ENCODE measurements at regions not wholly inside any gene's neighbourhood (a gene's known extent, or its start where the extent isn't known, plus 50 kb on each side); places are given as distances from the start of the nearest gene placed in this dataset.
"Not testable (repeated sequence)": the region's sequence is repeated elsewhere in the genome, so short reads cannot be mapped to it uniquely, and the experiment has no call there.

- DNase-seq (ENCODE audit: low read depth in 2 of 3, low spot score in 2 of 3) = no peak
Measured at GRCh38 chr1:232422098-232422497, 207.8 kb downstream of the SIPA1L2 start.

- no peak for DNase-seq (ENCODE audit: low read depth in 2 of 3, low spot score in 2 of 3)
Measured at GRCh38 chr1:232421143-232421796, 208.7 kb downstream of the SIPA1L2 start.

- DNase-seq (ENCODE audit: low read depth in 2 of 3, low spot score in 2 of 3) = no peak
Measured at GRCh38 chr1:232417636-232418248, 212.2 kb downstream of the SIPA1L2 start.

- no peak for DNase-seq (ENCODE audit: low read depth in 2 of 3, low spot score in 2 of 3)
Measured at GRCh38 chr1:232416026-232416568, 213.8 kb downstream of the SIPA1L2 start.

- not testable (repeated sequence) for DNase-seq (ENCODE audit: low read depth in 2 of 3, low spot score in 2 of 3)
Measured at GRCh38 chr1:232415481-232415880, 214.5 kb downstream of the SIPA1L2 start.

GRCh38 chr1:232414100-232414499 is 215.8 kb downstream of the SIPA1L2 start:
- DNase-seq (ENCODE audit: low read depth in 2 of 3, low spot score in 2 of 3) = no peak

GRCh38 chr1:232413674-232414073 is 216.3 kb downstream of the SIPA1L2 start:
- no peak for DNase-seq (ENCODE audit: low read depth in 2 of 3, low spot score in 2 of 3)

GRCh38 chr1:232409584-232409983 is 220.3 kb downstream of the SIPA1L2 start:
- no peak for DNase-seq (ENCODE audit: low read depth in 2 of 3, low spot score in 2 of 3)

- DNase-seq (ENCODE audit: low read depth in 2 of 3, low spot score in 2 of 3) = no peak
Measured at GRCh38 chr1:232407120-232407519, 222.8 kb downstream of the SIPA1L2 start.

- no peak for DNase-seq (ENCODE audit: low read depth in 2 of 3, low spot score in 2 of 3)
Measured at GRCh38 chr1:232405781-232406180, 224.2 kb downstream of the SIPA1L2 start.

GRCh38 chr1:232404981-232405731 is 224.8 kb downstream of the SIPA1L2 start:
- DNase-seq (ENCODE audit: low read depth in 2 of 3, low spot score in 2 of 3) = no peak

- DNase-seq (ENCODE audit: low read depth in 2 of 3, low spot score in 2 of 3) = no peak
Measured at GRCh38 chr1:232404227-232404626, 225.7 kb downstream of the SIPA1L2 start.

- no peak for DNase-seq (ENCODE audit: low read depth in 2 of 3, low spot score in 2 of 3)
Measured at GRCh38 chr1:232403017-232403714, 226.8 kb downstream of the SIPA1L2 start.

GRCh38 chr1:232398823-232399222 is 231.1 kb downstream of the SIPA1L2 start:
- DNase-seq (ENCODE audit: low read depth in 2 of 3, low spot score in 2 of 3) = no peak

- DNase-seq (ENCODE audit: low read depth in 2 of 3, low spot score in 2 of 3) = no peak
Measured at GRCh38 chr1:232393444-232394146, 236.3 kb downstream of the SIPA1L2 start.

- no peak for DNase-seq (ENCODE audit: low read depth in 2 of 3, low spot score in 2 of 3)
Measured at GRCh38 chr1:232393010-232393409, 236.9 kb downstream of the SIPA1L2 start.

- DNase-seq (ENCODE audit: low read depth in 2 of 3, low spot score in 2 of 3) = no peak
Measured at GRCh38 chr1:232390590-232390989, 239.3 kb downstream of the SIPA1L2 start.

GRCh38 chr1:232389744-232390143 is 240.2 kb downstream of the SIPA1L2 start:
- no peak for DNase-seq (ENCODE audit: low read depth in 2 of 3, low spot score in 2 of 3)

- DNase-seq (ENCODE audit: low read depth in 2 of 3, low spot score in 2 of 3) = no peak
Measured at GRCh38 chr1:232388363-232388762, 241.6 kb downstream of the SIPA1L2 start.

GRCh38 chr1:232386721-232387510 is 243.0 kb downstream of the SIPA1L2 start:
- DNase-seq (ENCODE audit: low read depth in 2 of 3, low spot score in 2 of 3) = no peak

All from activated CD8-positive, alpha-beta memory T cell treated with anti-CD3 and anti-CD28 coated beads for 48 hours (primary cell).